Sigmoid colon (tissue), 4 donors: ENCODE measurements at regions not wholly inside any gene's neighbourhood (a gene's known extent, or its start where the extent isn't known, plus 50 kb on each side); places are given as distances from the start of the nearest gene placed in this dataset.

ENCODE experiments used
- CTCF ChIP-seq, 4 experiments: fragments of 450-650 bp in 3 of 4; fragments of 200-600 bp in 1 of 4; IDR thresholded peaks; one replicate each; pipeline ENCODE4 v1.5.1; 2016 to 2019; ENCODE audit warnings: antibody characterized with exemption in 4 of 4, mild to moderate bottlenecking in 3 of 4, moderate library complexity in 2 of 4
- EP300 ChIP-seq, 4 donors: sonication (generic); formaldehyde crosslinking; IDR thresholded peaks; one replicate each; pipeline ENCODE4 v1.6.1; 2017; ENCODE audit warnings: antibody characterized with exemption in 4 of 4
- POLR2A ChIP-seq, 2 donors: fragments of 450-650 bp; IDR thresholded peaks; one replicate each; pipeline ENCODE4 v1.6.1; 2016; ENCODE audit warnings: antibody characterized with exemption in 2 of 2, mild to moderate bottlenecking in 2 of 2, moderate library complexity in 2 of 2

DNA sequence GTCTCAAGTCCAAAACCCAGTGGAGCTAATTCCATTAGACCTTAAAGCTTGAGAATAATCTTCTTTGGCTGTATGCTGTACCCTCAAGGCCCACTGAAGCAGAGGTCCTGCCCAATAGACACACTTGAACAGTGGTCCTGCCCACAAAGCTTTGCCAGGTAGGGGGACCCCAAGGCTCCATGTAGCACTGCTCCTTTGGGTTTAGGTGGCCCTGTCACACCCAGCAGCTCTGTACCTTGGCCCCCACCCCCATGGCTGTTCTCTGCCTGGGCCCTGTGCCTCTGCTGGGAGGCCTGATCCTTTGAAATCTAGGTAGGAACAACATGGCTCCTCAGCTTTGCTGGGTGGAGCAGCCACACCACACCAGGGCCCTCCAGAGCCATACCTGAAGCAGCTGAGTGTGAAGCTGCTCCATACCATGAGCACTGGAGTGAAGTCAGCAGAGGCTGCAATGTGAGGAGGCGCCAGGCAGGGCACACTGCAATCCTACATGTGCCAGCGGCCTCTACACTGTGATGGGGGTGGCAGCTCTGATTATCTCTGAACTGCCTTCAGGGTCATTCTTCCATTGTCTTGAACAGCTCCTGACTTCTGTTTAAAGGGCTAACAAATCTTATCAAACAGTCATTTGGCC, 188.0 kb upstream of the CCDC54 start:
- no peak for TF ChIP-seq CTCF (IDR thresholded peaks at IDR 0.05)
- TF ChIP-seq POLR2A (IDR thresholded peaks at IDR 0.05): no peak
- TF ChIP-seq EP300 (IDR thresholded peaks at IDR 0.05): no peak
